ENCODE measurements at regions not wholly inside any gene's neighbourhood (a gene's known extent, or its start where the extent isn't known, plus 50 kb on each side); places are given as distances from the start of the nearest gene placed in this dataset.

DNA sequence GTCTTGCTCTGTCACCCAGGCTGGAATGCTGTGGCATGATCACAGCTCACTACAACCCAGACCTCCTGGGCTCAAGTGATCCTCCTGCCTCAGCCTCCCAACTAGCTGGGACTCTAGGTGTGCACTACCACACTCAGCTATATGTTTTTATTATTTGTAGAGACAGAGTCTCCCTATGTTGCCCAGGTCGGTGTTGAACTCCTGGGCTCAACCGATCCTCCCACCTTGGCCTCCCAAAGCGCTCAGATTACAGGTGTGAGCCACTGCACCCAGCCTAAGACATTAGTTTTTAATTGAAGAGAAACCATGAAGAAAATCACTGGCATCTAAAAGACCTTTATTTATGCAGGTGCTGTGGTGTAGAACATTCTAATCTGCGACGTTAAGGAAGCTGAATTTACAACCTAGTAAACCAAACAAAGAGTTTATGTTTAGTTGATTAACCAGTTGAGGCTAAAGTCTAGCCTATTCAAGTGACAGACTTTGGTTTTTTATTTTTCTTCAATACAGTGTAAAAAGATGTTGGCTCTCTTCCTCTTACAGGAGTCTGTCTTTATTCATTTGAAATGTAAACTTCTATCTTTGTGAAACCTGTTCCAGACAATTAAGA lies 52.5 kb upstream of the NBL1 start:
- no peaks in the 10 kb centered on the region for H3K9me3 ChIP-seq (ENCODE audit: control insufficient read depth in 2 of 2, low read length in 2 of 2)
- peak overlapping the region; percentile 74 to 84 for H3K27ac ChIP-seq (ENCODE audit: low read depth in 2 of 2, low read length in 2 of 2)
- no peaks in the 10 kb centered on the region for H3K27me3 ChIP-seq (ENCODE audit: control insufficient read depth in 2 of 2, insufficient read depth in 2 of 2, low read length in 2 of 2)
- peak overlapping the region in 1 of 2 donors; percentile 28 for H3K4me3 ChIP-seq (ENCODE audit: low read length in 2 of 2)
- peaks cover 25 to 31% of the 10 kb centered on the region in 2 donors for H3K4me1 ChIP-seq (ENCODE audit: control insufficient read depth in 2 of 2, insufficient read depth in 2 of 2, low read length in 2 of 2)
- H3K36me3 ChIP-seq (ENCODE audit: control insufficient read depth in 2 of 2, insufficient read depth in 2 of 2, low read length in 2 of 2) = no peaks in the 10 kb centered on the region
- H3K9ac ChIP-seq (ENCODE audit: low read depth in 1 of 2, low read length in 2 of 2) = peak overlapping the region; percentile 47 to 63

DNA sequence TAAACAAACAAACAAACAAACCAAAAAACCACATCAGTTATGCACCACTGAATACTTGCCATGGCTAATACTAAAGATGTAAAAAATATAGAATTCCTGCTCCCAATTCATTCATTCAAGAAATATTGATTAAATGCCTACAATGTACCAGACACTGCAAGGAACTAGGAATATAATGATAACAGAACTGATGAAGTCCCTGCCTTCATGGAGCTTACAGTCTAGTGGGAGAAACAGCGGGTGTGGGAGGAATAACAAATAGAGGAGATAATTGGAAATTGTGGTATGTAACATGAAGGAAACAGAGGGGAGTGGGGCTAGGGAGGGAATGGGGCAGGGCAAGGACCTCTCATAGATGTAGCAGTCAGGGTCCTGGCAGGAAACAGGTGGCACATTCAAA lies 58.6 kb upstream of the NBL1 start:
- Histone ChIP-seq H3K9me3 (ENCODE audit: control insufficient read depth in 2 of 2, low read length in 2 of 2) (no peaks in the 10 kb centered on the region), H3K27me3 (ENCODE audit: control insufficient read depth in 2 of 2, insufficient read depth in 2 of 2, low read length in 2 of 2) (no peaks in the 10 kb centered on the region), H3K36me3 (ENCODE audit: control insufficient read depth in 2 of 2, insufficient read depth in 2 of 2, low read length in 2 of 2) (no peaks in the 10 kb centered on the region), H3K27ac (ENCODE audit: low read depth in 2 of 2, low read length in 2 of 2) (no peak overlapping the region), H3K9ac (ENCODE audit: low read depth in 1 of 2, low read length in 2 of 2) (no peak overlapping the region), H3K4me1 (ENCODE audit: control insufficient read depth in 2 of 2, insufficient read depth in 2 of 2, low read length in 2 of 2) (peaks cover 3 to 5% of the 10 kb centered on the region in 2 donors), H3K4me3 (ENCODE audit: low read length in 2 of 2) (no peak overlapping the region)

DNA sequence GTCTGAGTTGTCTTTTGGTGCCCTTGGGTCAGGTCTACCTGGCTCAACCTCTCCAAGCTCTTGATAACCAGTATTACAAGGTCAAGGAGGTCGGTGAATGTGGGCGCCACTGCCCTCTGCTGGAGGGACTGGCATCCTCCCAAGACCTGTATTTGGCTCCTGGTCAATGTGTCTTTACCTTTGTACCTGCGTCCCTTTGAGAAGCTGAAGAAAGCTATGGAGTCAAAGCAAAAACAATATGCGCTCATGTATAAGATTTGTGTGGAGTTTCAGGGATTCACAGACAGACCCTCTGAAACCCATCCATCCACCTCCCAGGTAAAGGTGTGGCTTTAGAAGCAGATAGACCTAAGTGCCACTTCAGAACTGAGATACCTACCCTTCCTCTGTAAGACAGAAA lies 61.8 kb upstream of the NBL1 start:
- Histone ChIP-seq H3K27ac (ENCODE audit: low read depth in 2 of 2, low read length in 2 of 2) (no peak overlapping the region), H3K36me3 (ENCODE audit: control insufficient read depth in 2 of 2, insufficient read depth in 2 of 2, low read length in 2 of 2) (no peaks in the 10 kb centered on the region), H3K4me1 (ENCODE audit: control insufficient read depth in 2 of 2, insufficient read depth in 2 of 2, low read length in 2 of 2) (peaks cover 0 to 5% of the 10 kb centered on the region in 2 donors), H3K4me3 (ENCODE audit: low read length in 2 of 2) (peak overlapping the region in 1 of 2 donors; percentile 13), H3K9ac (ENCODE audit: low read depth in 1 of 2, low read length in 2 of 2) (peak overlapping the region; percentile 14 to 33), H3K9me3 (ENCODE audit: control insufficient read depth in 2 of 2, low read length in 2 of 2) (no peaks in the 10 kb centered on the region), H3K27me3 (ENCODE audit: control insufficient read depth in 2 of 2, insufficient read depth in 2 of 2, low read length in 2 of 2) (no peaks in the 10 kb centered on the region)

DNA sequence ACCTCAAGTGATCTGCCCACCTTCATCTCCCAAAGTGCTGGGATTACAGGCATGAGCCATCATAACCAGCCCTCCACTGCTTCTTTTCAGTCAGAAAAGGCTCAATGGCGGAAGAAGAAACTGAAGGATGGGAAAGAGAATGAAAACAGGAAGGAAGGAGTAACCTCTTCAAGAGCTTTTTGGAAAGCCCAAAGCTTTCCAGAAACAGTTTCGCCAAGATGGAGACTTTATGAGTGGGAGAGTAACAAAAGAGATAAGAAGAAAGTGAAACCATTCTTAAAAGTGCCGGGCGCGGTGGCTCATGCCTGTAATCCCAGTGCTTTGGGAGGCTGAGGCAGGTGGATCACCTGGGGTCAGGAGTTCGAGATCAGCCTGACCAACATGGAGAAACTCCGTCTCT lies 62.7 kb upstream of the NBL1 start:
- peaks cover 0 to 5% of the 10 kb centered on the region in 2 donors for H3K4me1 ChIP-seq (ENCODE audit: control insufficient read depth in 2 of 2, insufficient read depth in 2 of 2, low read length in 2 of 2)
- H3K9ac ChIP-seq (ENCODE audit: low read depth in 1 of 2, low read length in 2 of 2) = no peak overlapping the region
- H3K4me3 ChIP-seq (ENCODE audit: low read length in 2 of 2) = no peak overlapping the region
- no peak overlapping the region for H3K27ac ChIP-seq (ENCODE audit: low read depth in 2 of 2, low read length in 2 of 2)
- H3K9me3 ChIP-seq (ENCODE audit: control insufficient read depth in 2 of 2, low read length in 2 of 2) = no peaks in the 10 kb centered on the region
- H3K36me3 ChIP-seq (ENCODE audit: control insufficient read depth in 2 of 2, insufficient read depth in 2 of 2, low read length in 2 of 2) = no peaks in the 10 kb centered on the region
- H3K27me3 ChIP-seq (ENCODE audit: control insufficient read depth in 2 of 2, insufficient read depth in 2 of 2, low read length in 2 of 2) = no peaks in the 10 kb centered on the region

DNA sequence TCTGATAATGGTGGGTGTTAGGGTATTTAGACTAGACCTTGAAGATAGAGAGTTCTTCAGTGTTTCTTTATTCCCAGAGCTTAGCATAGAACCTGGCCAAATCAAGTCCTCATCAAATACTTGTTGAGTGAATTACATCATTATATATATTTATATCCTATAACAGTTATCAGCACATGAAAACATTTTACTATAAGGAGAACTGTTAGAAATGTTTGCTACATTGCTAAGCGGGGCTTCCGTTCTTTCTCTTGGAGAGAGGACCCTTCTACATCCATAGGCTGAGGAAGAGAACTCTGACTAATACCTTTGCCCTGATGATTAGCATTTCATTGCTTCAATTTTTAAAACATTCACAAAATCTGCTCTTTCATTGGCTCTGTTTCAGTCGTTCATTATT lies 66.5 kb upstream of the NBL1 start:
- Histone ChIP-seq H3K27me3 (ENCODE audit: control insufficient read depth in 2 of 2, insufficient read depth in 2 of 2, low read length in 2 of 2) (no peaks in the 10 kb centered on the region), H3K4me3 (ENCODE audit: low read length in 2 of 2) (no peak overlapping the region), H3K4me1 (ENCODE audit: control insufficient read depth in 2 of 2, insufficient read depth in 2 of 2, low read length in 2 of 2) (peaks cover 0 to 2% of the 10 kb centered on the region in 2 donors), H3K27ac (ENCODE audit: low read depth in 2 of 2, low read length in 2 of 2) (no peak overlapping the region), H3K36me3 (ENCODE audit: control insufficient read depth in 2 of 2, insufficient read depth in 2 of 2, low read length in 2 of 2) (no peaks in the 10 kb centered on the region), H3K9me3 (ENCODE audit: control insufficient read depth in 2 of 2, low read length in 2 of 2) (no peaks in the 10 kb centered on the region), H3K9ac (ENCODE audit: low read depth in 1 of 2, low read length in 2 of 2) (no peak overlapping the region)

DNA sequence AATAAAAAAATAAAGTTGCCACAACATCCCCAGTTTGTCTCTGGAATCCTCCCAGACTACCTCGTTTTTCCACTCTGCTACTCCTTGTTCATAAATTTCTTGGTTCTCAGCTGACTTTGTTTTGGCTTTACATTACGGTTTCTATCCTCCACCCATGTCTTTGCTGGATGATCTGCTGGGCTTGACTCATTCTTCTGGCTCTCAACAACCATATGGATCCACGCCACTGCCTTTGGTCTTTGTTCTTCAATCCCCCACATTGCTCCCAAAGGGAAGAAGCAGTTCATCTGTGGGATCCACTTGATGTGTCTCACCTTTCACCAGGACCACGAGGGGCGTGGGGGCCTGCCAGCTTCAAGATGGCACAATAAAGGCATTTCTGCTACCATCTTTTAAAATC lies 67.1 kb upstream of the NBL1 start:
- Histone ChIP-seq H3K9ac (ENCODE audit: low read depth in 1 of 2, low read length in 2 of 2) (no peak overlapping the region), H3K4me1 (ENCODE audit: control insufficient read depth in 2 of 2, insufficient read depth in 2 of 2, low read length in 2 of 2) (no peaks in the 10 kb centered on the region), H3K4me3 (ENCODE audit: low read length in 2 of 2) (no peak overlapping the region), H3K36me3 (ENCODE audit: control insufficient read depth in 2 of 2, insufficient read depth in 2 of 2, low read length in 2 of 2) (no peaks in the 10 kb centered on the region), H3K27ac (ENCODE audit: low read depth in 2 of 2, low read length in 2 of 2) (no peak overlapping the region), H3K27me3 (ENCODE audit: control insufficient read depth in 2 of 2, insufficient read depth in 2 of 2, low read length in 2 of 2) (no peaks in the 10 kb centered on the region), H3K9me3 (ENCODE audit: control insufficient read depth in 2 of 2, low read length in 2 of 2) (no peaks in the 10 kb centered on the region)

DNA sequence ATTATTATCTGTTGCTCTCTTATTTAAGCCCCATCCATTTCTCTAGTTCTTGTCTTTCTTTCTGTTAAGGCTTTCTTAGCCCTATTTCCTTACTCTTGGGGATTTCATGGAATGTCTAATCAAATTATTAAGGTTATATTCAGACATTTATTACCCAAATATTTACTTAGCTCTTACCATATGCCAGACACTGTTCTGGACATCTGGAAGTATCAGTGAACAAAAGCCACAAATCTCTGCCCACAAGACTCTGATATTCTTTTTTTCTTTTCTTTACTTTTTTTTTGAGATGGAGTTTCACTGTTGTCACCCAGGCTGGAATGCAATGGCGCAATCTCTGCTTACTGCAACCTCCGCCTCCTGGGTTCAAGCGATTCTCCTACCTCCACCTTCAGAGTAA lies 74.3 kb upstream of the NBL1 start:
- Histone ChIP-seq H3K4me3 (ENCODE audit: low read length in 2 of 2) (no peak overlapping the region), H3K4me1 (ENCODE audit: control insufficient read depth in 2 of 2, insufficient read depth in 2 of 2, low read length in 2 of 2) (no peaks in the 10 kb centered on the region), H3K9me3 (ENCODE audit: control insufficient read depth in 2 of 2, low read length in 2 of 2) (no peaks in the 10 kb centered on the region), H3K9ac (ENCODE audit: low read depth in 1 of 2, low read length in 2 of 2) (no peak overlapping the region), H3K27me3 (ENCODE audit: control insufficient read depth in 2 of 2, insufficient read depth in 2 of 2, low read length in 2 of 2) (no peaks in the 10 kb centered on the region), H3K36me3 (ENCODE audit: control insufficient read depth in 2 of 2, insufficient read depth in 2 of 2, low read length in 2 of 2) (no peaks in the 10 kb centered on the region), H3K27ac (ENCODE audit: low read depth in 2 of 2, low read length in 2 of 2) (no peak overlapping the region)

DNA sequence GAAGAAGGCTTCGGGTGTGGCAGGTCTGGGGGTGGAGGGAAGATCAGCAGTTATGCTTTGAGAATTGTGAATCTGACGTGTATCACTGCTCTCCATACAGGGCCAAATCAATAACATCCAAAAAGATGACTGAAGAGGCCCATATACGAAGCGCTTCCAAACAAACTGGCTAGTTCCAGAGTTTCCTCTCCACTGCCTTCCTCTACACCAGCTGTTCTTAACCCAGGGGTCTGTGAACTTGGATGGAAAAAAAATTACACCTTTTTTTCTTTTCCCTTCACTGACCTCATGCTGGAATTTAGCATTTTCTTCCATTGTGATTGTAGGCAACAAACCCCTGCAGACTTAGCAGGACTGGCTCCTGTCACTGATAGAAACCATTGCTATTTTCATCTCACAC lies 77.1 kb upstream of the NBL1 start:
- H3K9ac ChIP-seq (ENCODE audit: low read depth in 1 of 2, low read length in 2 of 2) = no peak overlapping the region
- H3K27me3 ChIP-seq (ENCODE audit: control insufficient read depth in 2 of 2, insufficient read depth in 2 of 2, low read length in 2 of 2) = no peaks in the 10 kb centered on the region
- peaks cover 0 to 10% of the 10 kb centered on the region in 2 donors for H3K4me1 ChIP-seq (ENCODE audit: control insufficient read depth in 2 of 2, insufficient read depth in 2 of 2, low read length in 2 of 2)
- no peaks in the 10 kb centered on the region for H3K9me3 ChIP-seq (ENCODE audit: control insufficient read depth in 2 of 2, low read length in 2 of 2)
- no peak overlapping the region for H3K27ac ChIP-seq (ENCODE audit: low read depth in 2 of 2, low read length in 2 of 2)
- H3K4me3 ChIP-seq (ENCODE audit: low read length in 2 of 2) = no peak overlapping the region
- no peaks in the 10 kb centered on the region for H3K36me3 ChIP-seq (ENCODE audit: control insufficient read depth in 2 of 2, insufficient read depth in 2 of 2, low read length in 2 of 2)

DNA sequence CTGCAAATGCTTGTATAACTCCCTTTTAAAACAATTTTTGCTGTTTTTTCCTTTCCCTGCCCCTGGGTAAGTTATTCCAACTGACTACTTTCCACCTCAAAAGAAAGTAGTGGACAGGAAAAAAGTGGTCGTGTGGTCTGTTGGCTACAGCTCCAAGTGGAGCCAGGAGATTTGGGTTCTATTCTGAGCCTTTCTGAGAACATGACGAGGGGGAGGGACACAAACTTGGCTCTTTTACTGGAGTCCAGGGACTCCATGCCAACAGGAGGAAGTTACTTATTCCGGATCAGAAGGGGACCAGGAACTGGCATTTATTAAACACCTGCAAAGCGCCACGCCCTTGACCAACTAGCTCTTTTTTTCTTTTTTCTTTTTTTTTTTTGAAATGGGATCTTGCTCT lies 79.0 kb upstream of the CAPZB start:
- H3K27me3 ChIP-seq (ENCODE audit: control insufficient read depth in 2 of 2, insufficient read depth in 2 of 2, low read length in 2 of 2) = no peaks in the 10 kb centered on the region
- H3K36me3 ChIP-seq (ENCODE audit: control insufficient read depth in 2 of 2, insufficient read depth in 2 of 2, low read length in 2 of 2) = no peaks in the 10 kb centered on the region
- no peak overlapping the region for H3K4me3 ChIP-seq (ENCODE audit: low read length in 2 of 2)
- H3K9ac ChIP-seq (ENCODE audit: low read depth in 1 of 2, low read length in 2 of 2) = no peak overlapping the region
- peaks cover 0 to 10% of the 10 kb centered on the region in 2 donors for H3K4me1 ChIP-seq (ENCODE audit: control insufficient read depth in 2 of 2, insufficient read depth in 2 of 2, low read length in 2 of 2)
- H3K9me3 ChIP-seq (ENCODE audit: control insufficient read depth in 2 of 2, low read length in 2 of 2) = no peaks in the 10 kb centered on the region
- H3K27ac ChIP-seq (ENCODE audit: low read depth in 2 of 2, low read length in 2 of 2) = peak overlapping the region; percentile 39 to 69

DNA sequence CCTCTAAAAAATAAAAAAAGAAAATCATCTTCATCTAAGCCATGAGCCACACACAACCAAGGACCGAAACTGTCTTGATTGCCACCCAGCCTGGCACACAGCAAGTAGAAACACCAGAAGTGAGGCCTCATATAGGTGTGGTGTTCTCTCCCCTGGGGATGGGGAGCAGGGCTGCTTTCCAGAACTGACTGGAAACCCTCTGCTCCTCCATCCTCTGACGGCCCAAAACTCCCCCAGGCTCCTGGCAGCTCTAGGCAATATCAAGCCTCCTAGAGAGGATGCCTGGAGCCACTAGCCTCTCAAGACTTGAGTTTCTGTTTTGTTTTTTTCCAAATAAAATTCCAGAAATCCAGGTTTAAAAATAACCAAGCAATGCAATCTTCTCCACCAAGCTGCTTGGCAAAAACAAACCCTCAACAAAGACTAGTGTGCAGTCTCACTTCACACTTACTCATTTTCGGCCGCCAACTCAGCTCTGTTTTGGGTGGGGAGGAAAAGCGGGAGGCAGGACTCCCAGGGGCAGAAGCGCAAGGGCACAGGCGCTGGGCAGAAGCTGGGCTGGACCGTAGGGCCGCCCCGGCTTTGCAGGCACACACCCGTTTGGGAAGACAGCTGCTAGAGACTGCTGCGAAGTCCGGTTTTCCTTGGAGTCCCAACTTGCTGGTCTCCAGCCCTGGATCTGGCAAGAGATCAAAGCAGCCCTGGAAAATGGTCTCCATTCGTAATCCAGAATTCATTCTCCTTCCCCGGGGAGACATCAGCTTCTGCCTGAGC lies 78.2 kb upstream of the CAPZB start:
- H3K27ac ChIP-seq (ENCODE audit: low read depth in 2 of 2, low read length in 2 of 2) = peak overlapping the region; percentile 39 to 69
- H3K36me3 ChIP-seq (ENCODE audit: control insufficient read depth in 2 of 2, insufficient read depth in 2 of 2, low read length in 2 of 2) = no peaks in the 10 kb centered on the region
- H3K4me1 ChIP-seq (ENCODE audit: control insufficient read depth in 2 of 2, insufficient read depth in 2 of 2, low read length in 2 of 2) = peaks cover 0 to 10% of the 10 kb centered on the region in 2 donors
- no peak overlapping the region for H3K9ac ChIP-seq (ENCODE audit: low read depth in 1 of 2, low read length in 2 of 2)
- no peak overlapping the region for H3K4me3 ChIP-seq (ENCODE audit: low read length in 2 of 2)
- H3K9me3 ChIP-seq (ENCODE audit: control insufficient read depth in 2 of 2, low read length in 2 of 2) = no peaks in the 10 kb centered on the region
- H3K27me3 ChIP-seq (ENCODE audit: control insufficient read depth in 2 of 2, insufficient read depth in 2 of 2, low read length in 2 of 2) = no peaks in the 10 kb centered on the region

All from mucosa of rectum (tissue), 2 donors.